Fibroblast of lung (primary cell): ENCODE measurements at regions not wholly inside any gene's neighbourhood (a gene's known extent, or its start where the extent isn't known, plus 50 kb on each side); places are given as distances from the start of the nearest gene placed in this dataset.
"Not testable (repeated sequence)": the region's sequence is repeated elsewhere in the genome, so short reads cannot be mapped to it uniquely, and the experiment has no call there.

ENCODE experiments used
- DNase-seq, 2 donors: peaks; one replicate each; pipeline versions ENCODE4 v3.0.0 to v3.0.0-alpha.2; 2010; ENCODE audit warnings: low read depth in 2 of 2
- H2AFZ ChIP-seq: 2 replicates; pipeline ENCODE4 v1.5.1; 2012; ENCODE audit warnings: low read length, control low read depth, inconsistent platforms
- H3K27ac ChIP-seq: 2 replicates; pipeline ENCODE4 v1.5.1; 2011; ENCODE audit warnings: low read length, control low read depth; ENCODE audit not compliant: insufficient read depth
- H3K27me3 ChIP-seq: 2 replicates; pipeline ENCODE4 v1.5.1; 2011; ENCODE audit warnings: mild to moderate bottlenecking, low read length; ENCODE audit not compliant: control insufficient read depth, insufficient read depth
- H3K36me3 ChIP-seq: 2 replicates; pipeline ENCODE4 v1.5.1; 2011; ENCODE audit warnings: low read length; ENCODE audit not compliant: control insufficient read depth, insufficient read depth
- H3K4me1 ChIP-seq: 2 replicates; pipeline ENCODE4 v1.5.1; 2011; ENCODE audit warnings: low read length; ENCODE audit not compliant: control insufficient read depth, insufficient read depth; ENCODE audit errors: extremely low read depth
- H3K4me2 ChIP-seq: 2 replicates; pipeline ENCODE4 v1.5.1; 2011; ENCODE audit warnings: low read length, control low read depth; ENCODE audit not compliant: insufficient read depth; ENCODE audit errors: extremely low read depth
- H3K4me3 ChIP-seq, 4 experiments: fragments of 200-600 bp in 1 of 4; sonication (generic) in 1 of 4; replicated peaks in 1 of 4; 2 replicates each; pipeline ENCODE4 v1.5.1; 2011 to 2016; ENCODE audit warnings: low read length in 4 of 4, low read depth in 3 of 4, mild to moderate bottlenecking in 3 of 4, control low read depth in 2 of 4, inconsistent platforms in 1 of 4, mixed read lengths in 1 of 4; ENCODE audit not compliant: insufficient read depth in 1 of 4; ENCODE audit errors: control extremely low read depth in 1 of 4
- H3K79me2 ChIP-seq: 2 replicates; pipeline ENCODE4 v1.5.1; 2012; ENCODE audit warnings: mild to moderate bottlenecking, low read length, inconsistent platforms; ENCODE audit not compliant: control insufficient read depth, insufficient read depth
- H3K9ac ChIP-seq: 2 replicates; pipeline ENCODE4 v1.5.1; 2011; ENCODE audit warnings: mild to moderate bottlenecking, low read length, control low read depth; ENCODE audit not compliant: insufficient read depth
- H3K9me3 ChIP-seq: 2 replicates; pipeline ENCODE4 v1.5.1; 2012; ENCODE audit warnings: low read depth, low read length; ENCODE audit not compliant: control insufficient read depth, insufficient read depth
- H4K20me1 ChIP-seq: 2 replicates; pipeline ENCODE4 v1.5.1; 2011; ENCODE audit warnings: low read length; ENCODE audit not compliant: control insufficient read depth, insufficient read depth; ENCODE audit errors: extremely low read depth
- EZH2 ChIP-seq: IDR thresholded peaks from 2 replicates; pipeline ENCODE4 v1.5.1; 2012; ENCODE audit warnings: low read length, control low read depth, mild to moderate bottlenecking; ENCODE audit errors: missing control alignments
- TF ChIP-seq, protein P1 (sequence below), 2 donors: IDR thresholded peaks in 1 of 2; conservative IDR thresholded peaks in 1 of 2; 1 replicate in 1 of 2; 2 replicates in 1 of 2; pipeline ENCODE4 v1.5.1; 2011 to 2012; ENCODE audit warnings: low read length in 2 of 2, control low read depth in 1 of 2, inconsistent platforms in 1 of 2, low read depth in 1 of 2, mild to moderate bottlenecking in 1 of 2

DNA sequence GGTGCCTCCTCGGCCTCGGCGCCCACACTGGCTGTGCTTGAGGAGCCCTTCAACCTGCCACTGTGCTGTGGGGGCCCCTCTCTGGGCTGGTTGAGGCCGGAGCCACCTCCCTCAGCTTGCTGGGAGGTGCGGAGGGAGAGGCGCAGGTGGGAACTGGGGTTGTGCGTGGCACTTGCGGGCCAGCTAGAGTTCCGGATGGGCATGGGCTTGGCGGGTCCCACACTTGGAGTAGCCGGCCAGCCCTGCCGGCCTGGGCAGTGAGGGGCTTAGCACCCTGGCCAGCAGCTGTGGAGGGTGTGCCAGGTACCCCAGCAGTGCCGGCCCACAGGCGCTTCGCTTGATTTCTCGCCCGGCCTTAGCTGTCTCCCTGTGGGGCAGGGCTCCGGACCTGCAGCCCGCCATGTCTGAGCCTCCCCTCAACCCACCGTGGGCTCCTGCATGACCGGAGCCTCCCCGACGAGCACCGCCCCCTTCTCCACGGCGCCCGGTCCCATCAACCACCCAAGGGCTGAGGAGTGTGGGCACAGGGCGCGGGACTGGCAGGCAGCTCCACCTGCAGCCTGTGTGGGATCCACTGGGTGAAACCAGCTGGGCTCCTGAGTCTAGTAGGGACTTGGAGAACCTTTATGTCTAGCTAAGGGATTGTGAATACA, 723.8 kb downstream of the DIAPH3 start:
- no peak overlapping the region for H3K9ac ChIP-seq

DNA sequence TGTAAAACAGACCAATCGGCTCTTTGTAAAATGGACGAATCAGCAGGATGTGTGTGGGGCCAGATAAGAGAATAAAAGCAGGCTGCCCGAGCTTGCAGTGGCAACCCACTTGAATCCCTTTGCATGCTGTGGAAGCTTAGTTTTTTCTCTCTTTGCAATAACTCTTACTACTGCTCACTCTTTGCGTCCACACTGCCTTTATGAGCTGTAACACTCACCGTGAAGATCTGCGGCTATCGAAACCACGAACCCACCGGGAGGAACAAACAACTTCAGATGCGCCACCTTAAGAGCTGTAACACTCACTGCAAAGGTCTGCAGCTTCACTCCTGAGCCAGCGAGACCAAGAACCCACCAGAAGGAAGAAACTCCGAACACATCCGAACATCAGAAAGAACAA, 722.7 kb downstream of the DIAPH3 start:
- H4K20me1 ChIP-seq, H3K4me3 ChIP-seq, H3K27ac ChIP-seq, H3K9me3 ChIP-seq, H3K9ac ChIP-seq, H3K4me1 ChIP-seq, DNase-seq, H2AFZ ChIP-seq, H3K4me2 ChIP-seq, H3K36me3 ChIP-seq, H3K27me3 ChIP-seq, H3K79me2 ChIP-seq: not testable (repeated sequence)

More for the DNA sequence above, 723.8 kb downstream of the DIAPH3 start:
- no peak overlapping the region for H3K27ac ChIP-seq
- no peak overlapping the region for H3K4me3 ChIP-seq
- TF ChIP-seq, protein P1, sequence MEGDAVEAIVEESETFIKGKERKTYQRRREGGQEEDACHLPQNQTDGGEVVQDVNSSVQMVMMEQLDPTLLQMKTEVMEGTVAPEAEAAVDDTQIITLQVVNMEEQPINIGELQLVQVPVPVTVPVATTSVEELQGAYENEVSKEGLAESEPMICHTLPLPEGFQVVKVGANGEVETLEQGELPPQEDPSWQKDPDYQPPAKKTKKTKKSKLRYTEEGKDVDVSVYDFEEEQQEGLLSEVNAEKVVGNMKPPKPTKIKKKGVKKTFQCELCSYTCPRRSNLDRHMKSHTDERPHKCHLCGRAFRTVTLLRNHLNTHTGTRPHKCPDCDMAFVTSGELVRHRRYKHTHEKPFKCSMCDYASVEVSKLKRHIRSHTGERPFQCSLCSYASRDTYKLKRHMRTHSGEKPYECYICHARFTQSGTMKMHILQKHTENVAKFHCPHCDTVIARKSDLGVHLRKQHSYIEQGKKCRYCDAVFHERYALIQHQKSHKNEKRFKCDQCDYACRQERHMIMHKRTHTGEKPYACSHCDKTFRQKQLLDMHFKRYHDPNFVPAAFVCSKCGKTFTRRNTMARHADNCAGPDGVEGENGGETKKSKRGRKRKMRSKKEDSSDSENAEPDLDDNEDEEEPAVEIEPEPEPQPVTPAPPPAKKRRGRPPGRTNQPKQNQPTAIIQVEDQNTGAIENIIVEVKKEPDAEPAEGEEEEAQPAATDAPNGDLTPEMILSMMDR (conservative IDR thresholded peaks at IDR 0.05 in 1 of 2, IDR thresholded peaks at IDR 0.05 in 1 of 2; ENCODE audit: low read depth in 1 of 2, low read length in 2 of 2): no peak
- TF ChIP-seq EZH2: no peak
- no peaks in the 10 kb centered on the region for H4K20me1 ChIP-seq
- H3K4me1 ChIP-seq: no peaks in the 10 kb centered on the region
- no peak for DNase-seq
- no peaks in the 10 kb centered on the region for H3K36me3 ChIP-seq
- no peaks in the 10 kb centered on the region for H3K79me2 ChIP-seq
- no peaks in the 10 kb centered on the region for H3K9me3 ChIP-seq
- H3K4me2 ChIP-seq: no peak overlapping the region
- no peaks in the 10 kb centered on the region for H3K27me3 ChIP-seq
- H2AFZ ChIP-seq: no peak overlapping the region

DNA sequence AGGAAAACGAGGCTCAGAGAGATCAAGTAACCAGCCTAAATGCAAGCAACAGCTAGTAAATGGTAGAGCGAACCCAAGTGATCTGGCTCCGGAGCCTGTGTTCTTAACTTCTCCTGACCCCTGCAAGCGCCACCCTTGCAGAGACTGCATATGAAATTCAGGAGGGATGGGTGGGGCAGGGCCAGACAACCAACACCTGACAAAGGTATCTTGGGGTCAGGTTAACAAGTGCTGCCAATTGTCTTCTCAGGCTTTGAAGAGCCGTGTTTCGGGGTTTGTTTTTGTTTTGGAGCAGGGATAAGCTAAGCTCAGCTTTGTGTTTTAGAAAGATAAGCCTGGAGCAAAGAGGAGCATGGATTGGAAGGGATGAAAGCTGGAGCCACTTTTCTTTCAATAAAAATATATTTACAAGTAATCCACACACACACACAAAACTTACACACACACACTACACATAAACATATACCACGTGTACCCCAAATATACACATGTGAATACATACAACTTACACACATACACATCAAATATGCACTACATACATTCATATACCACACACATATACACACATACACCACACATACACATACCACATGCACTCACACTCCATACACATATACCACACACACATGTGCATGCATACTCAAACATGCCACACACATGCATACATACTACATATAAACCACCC, 722.0 kb downstream of the DIAPH3 start:
- no peaks in the 10 kb centered on the region for H3K79me2 ChIP-seq
- no peaks in the 10 kb centered on the region for H3K4me1 ChIP-seq
- TF ChIP-seq, protein P1 (conservative IDR thresholded peaks at IDR 0.05 in 1 of 2, IDR thresholded peaks at IDR 0.05 in 1 of 2; ENCODE audit: low read depth in 1 of 2, low read length in 2 of 2): no peak
- TF ChIP-seq EZH2: no peak
- H3K4me3 ChIP-seq: no peak overlapping the region
- no peaks in the 10 kb centered on the region for H3K9me3 ChIP-seq
- DNase-seq: no peak
- H3K27me3 ChIP-seq: no peaks in the 10 kb centered on the region
- H3K36me3 ChIP-seq: no peaks in the 10 kb centered on the region
- no peak overlapping the region for H2AFZ ChIP-seq
- H3K4me2 ChIP-seq: no peak overlapping the region
- H3K9ac ChIP-seq: no peak overlapping the region
- no peak overlapping the region for H3K27ac ChIP-seq
- H4K20me1 ChIP-seq: no peaks in the 10 kb centered on the region
